ENCODE measurements at regions not wholly inside any gene's neighbourhood (a gene's known extent, or its start where the extent isn't known, plus 50 kb on each side); places are given as distances from the start of the nearest gene placed in this dataset.

DNA sequence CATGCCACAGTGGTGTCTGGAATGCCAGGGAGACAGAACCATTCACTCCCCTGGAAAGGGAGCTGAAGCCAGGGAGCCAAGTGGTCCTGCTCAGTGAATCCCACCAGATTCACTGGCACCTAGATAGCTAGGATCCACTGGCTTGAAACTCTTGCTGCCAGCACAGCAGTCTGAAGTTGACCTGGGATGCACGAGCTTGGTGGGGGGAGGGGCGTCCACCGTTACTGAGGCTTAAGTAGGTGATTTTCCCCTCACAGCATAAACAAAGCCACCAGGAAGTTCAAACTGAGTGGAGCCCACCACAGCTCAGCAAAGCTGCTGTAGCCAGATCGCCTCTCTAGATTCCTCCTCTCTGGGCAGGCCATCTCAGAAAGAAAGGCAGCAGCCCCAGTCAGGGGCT is 413.3 kb downstream of the PRDM5 start:
- intact Hi-C loops (cut with DNase I): no loop called here
- WGBS, 2 donors: 15 to 25% methylated on average over 4 of the region's 4 CpGs
- Histone ChIP-seq H3K27me3 (no peaks in the 10 kb centered on the region), H3K36me3 (replicated peaks in 1 of 2; ENCODE audit: insufficient read depth in 1 of 2, low read depth in 2 of 2) (no peaks in the 10 kb centered on the region), H3K4me3 (no peak overlapping the region), H3K4me1 (no peaks in the 10 kb centered on the region), H3K9me3 (no peaks in the 10 kb centered on the region), H3K27ac (no peak overlapping the region)
- no peak for ATAC-seq
- DNase-seq: no peak
- TF ChIP-seq POLR2A (IDR thresholded peaks at IDR 0.05): no peak
- TF ChIP-seq, protein P1, sequence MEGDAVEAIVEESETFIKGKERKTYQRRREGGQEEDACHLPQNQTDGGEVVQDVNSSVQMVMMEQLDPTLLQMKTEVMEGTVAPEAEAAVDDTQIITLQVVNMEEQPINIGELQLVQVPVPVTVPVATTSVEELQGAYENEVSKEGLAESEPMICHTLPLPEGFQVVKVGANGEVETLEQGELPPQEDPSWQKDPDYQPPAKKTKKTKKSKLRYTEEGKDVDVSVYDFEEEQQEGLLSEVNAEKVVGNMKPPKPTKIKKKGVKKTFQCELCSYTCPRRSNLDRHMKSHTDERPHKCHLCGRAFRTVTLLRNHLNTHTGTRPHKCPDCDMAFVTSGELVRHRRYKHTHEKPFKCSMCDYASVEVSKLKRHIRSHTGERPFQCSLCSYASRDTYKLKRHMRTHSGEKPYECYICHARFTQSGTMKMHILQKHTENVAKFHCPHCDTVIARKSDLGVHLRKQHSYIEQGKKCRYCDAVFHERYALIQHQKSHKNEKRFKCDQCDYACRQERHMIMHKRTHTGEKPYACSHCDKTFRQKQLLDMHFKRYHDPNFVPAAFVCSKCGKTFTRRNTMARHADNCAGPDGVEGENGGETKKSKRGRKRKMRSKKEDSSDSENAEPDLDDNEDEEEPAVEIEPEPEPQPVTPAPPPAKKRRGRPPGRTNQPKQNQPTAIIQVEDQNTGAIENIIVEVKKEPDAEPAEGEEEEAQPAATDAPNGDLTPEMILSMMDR (IDR thresholded peaks at IDR 0.05): no peak

GRCh38 chr4:120508036-120508435 is 414.5 kb downstream of the PRDM5 start:
- intact Hi-C loops (cut with DNase I): no loop called here
- H3K4me1 ChIP-seq: no peaks in the 10 kb centered on the region
- H3K27me3 ChIP-seq: no peaks in the 10 kb centered on the region
- H3K4me3 ChIP-seq: no peak overlapping the region
- no peak for ATAC-seq
- no peaks in the 10 kb centered on the region for H3K36me3 ChIP-seq (replicated peaks in 1 of 2; ENCODE audit: insufficient read depth in 1 of 2, low read depth in 2 of 2)
- no peak for DNase-seq
- H3K9me3 ChIP-seq: no peaks in the 10 kb centered on the region
- TF ChIP-seq POLR2A (IDR thresholded peaks at IDR 0.05): no peak
- TF ChIP-seq, protein P1 (IDR thresholded peaks at IDR 0.05): no peak
- H3K27ac ChIP-seq: no peak overlapping the region
- WGBS, 2 donors: 86 to 97% methylated on average over 1 of the region's 1 CpG

GRCh38 chr4:120506536-120506935 is 416.0 kb downstream of the PRDM5 start:
- Histone ChIP-seq H3K27me3 (no peaks in the 10 kb centered on the region), H3K27ac (no peak overlapping the region), H3K9me3 (no peaks in the 10 kb centered on the region), H3K36me3 (replicated peaks in 1 of 2; ENCODE audit: insufficient read depth in 1 of 2, low read depth in 2 of 2) (no peaks in the 10 kb centered on the region), H3K4me1 (no peaks in the 10 kb centered on the region), H3K4me3 (no peak overlapping the region)
- intact Hi-C loops (cut with DNase I): no loop called here
- ATAC-seq (no peak), DNase-seq (no peak)
- TF ChIP-seq, protein P1 (IDR thresholded peaks at IDR 0.05): no peak
- no peak for TF ChIP-seq POLR2A (IDR thresholded peaks at IDR 0.05)
- 88 to 94% methylated on average over 1 of the region's 1 CpG for WGBS, 2 donors

GRCh38 chr4:120498678-120499077 is 423.8 kb downstream of the PRDM5 start:
- Histone ChIP-seq H3K4me3 (no peak overlapping the region), H3K36me3 (replicated peaks in 1 of 2; ENCODE audit: insufficient read depth in 1 of 2, low read depth in 2 of 2) (no peaks in the 10 kb centered on the region), H3K27ac (no peak overlapping the region), H3K4me1 (no peaks in the 10 kb centered on the region), H3K27me3 (no peaks in the 10 kb centered on the region), H3K9me3 (no peaks in the 10 kb centered on the region)
- WGBS, 2 donors: 44 to 56% methylated on average over 1 of the region's 1 CpG
- no peak for DNase-seq
- intact Hi-C loops (cut with DNase I): no loop called here
- TF ChIP-seq, protein P1 (IDR thresholded peaks at IDR 0.05): no peak
- TF ChIP-seq POLR2A (IDR thresholded peaks at IDR 0.05): no peak
- no peak for ATAC-seq

DNA sequence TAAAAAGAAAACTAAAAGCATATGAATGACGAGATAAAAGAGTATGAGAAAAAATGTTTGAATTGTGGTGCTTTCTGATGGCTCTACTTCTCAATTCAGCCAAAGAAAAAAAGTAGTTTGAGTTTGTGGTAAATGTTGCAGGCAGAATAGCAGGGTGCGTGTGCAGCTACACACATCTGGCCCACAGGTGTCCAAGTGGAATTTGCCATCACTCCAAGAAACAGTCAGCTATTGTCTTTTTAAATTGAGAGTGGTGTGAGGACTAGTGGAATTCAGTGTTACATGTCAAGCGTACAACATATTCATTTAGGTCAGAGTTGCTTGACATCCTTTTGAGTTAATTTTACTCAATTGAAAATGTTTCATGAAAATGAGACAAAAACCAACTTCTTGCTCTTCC is 424.8 kb upstream of the MAD2L1 start:
- Histone ChIP-seq H3K4me1 (no peaks in the 10 kb centered on the region), H3K4me3 (no peak overlapping the region), H3K27ac (no peak overlapping the region), H3K9me3 (no peaks in the 10 kb centered on the region), H3K27me3 (no peaks in the 10 kb centered on the region), H3K36me3 (replicated peaks in 1 of 2; ENCODE audit: insufficient read depth in 1 of 2, low read depth in 2 of 2) (no peaks in the 10 kb centered on the region)
- intact Hi-C loops (cut with DNase I): no loop called here
- TF ChIP-seq POLR2A (IDR thresholded peaks at IDR 0.05): no peak
- TF ChIP-seq, protein P1 (IDR thresholded peaks at IDR 0.05): no peak
- DNase-seq: no peak
- 67 to 69% methylated on average over 3 of the region's 3 CpGs for WGBS, 2 donors
- no peak for ATAC-seq
